ENCODE measurements at regions not wholly inside any gene's neighbourhood (a gene's known extent, or its start where the extent isn't known, plus 50 kb on each side); places are given as distances from the start of the nearest gene placed in this dataset.
A peak's percentile ranks its signal among the peaks of the same experiment; 100 is the strongest.
"Not testable (repeated sequence)": the region's sequence is repeated elsewhere in the genome, so short reads cannot be mapped to it uniquely, and the experiment has no call there.

- DNase-seq (ENCODE audit: low read depth), result no peak
Measured at GRCh38 chr4:43089730-43090129, 197.2 kb downstream of the GRXCR1 start.

DNA sequence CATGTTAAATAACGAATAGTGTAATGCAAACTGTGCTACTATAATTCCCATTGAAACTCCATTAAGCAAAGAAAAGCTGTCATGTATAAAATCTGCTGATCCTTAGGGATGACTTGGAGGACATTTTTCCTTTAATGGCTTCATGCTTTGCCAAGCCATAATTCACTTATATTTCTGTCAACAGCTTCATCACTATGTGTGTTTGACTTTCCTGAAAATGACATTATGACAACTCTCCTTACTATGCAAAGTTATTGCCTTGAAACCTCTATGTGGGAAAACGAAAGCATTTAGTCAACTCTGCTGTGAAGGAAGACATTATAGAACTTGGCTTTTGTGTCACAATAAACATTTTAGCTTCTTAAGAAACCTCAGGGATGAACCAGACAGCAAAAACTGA is 210.5 kb downstream of the GRXCR1 start:
- no peak for DNase-seq (ENCODE audit: low read depth)

GRCh38 chr4:43112139-43112538 is 219.6 kb downstream of the GRXCR1 start:
- no peak for DNase-seq (ENCODE audit: low read depth)

DNA sequence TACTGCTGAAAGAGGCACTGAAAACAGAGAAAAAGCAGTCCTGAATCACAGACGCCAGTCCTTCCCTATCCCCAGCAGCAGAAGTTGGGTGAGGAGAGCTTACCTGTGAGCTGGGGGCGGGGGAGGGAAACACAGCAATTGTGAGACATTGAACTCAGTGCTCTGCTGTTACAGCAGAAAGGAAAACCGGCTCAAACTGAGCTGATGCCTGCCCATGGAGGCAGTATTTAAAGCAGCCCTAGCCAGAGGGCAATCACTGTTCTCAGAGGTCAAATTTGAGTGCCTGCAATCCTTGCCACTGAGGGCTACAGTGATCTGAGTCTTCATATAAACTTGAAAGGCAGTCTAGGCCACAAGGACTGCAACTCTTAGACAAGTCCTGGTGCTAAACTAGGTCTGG is 220.7 kb downstream of the GRXCR1 start:
- no peak for DNase-seq (ENCODE audit: low read depth)

- DNase-seq (ENCODE audit: low read depth), result no peak
Measured at GRCh38 chr4:43126595-43126994, 234.1 kb downstream of the GRXCR1 start.

DNA sequence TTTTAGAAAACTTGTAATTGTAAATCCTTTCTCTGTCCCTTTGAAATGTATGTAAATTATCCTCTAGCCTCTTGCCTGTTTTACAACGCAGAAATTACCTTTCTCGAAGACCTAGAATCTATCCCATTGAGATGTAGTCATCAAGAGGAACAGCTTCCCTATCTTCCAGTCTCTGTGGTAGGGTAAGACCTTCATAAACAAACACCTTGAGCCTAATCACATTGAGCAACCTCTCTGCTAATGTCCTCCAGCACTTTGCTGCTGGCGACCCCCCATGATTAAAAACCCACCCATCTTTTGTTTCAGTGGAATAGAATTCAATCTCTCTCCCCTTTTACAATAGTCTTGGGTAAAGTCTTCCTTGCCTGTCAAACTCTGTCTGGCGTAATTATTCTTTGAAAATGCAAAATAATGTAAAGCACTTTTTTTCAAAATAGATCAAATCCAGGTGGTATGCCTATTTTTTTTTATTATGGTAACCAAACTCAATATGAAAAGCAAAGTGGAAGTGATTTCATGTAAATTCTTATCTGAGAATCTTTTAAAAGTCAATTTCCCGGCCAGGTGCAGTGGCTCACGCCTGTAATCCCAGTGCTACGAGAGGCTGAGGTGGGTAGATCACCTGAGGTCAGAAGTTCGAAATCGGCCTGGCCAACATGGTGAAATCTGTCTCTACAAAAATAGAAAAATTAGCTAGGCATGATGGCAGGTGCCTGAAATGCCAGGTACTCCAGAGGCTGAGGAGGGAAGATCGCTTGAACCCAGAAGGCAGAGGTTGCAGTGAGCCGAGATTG is 237.9 kb downstream of the GRXCR1 start:
- DNase-seq (ENCODE audit: low read depth), result no peak

GRCh38 chr4:43132010-43132582 is 239.6 kb downstream of the GRXCR1 start:
- peak; percentile 16 for DNase-seq (ENCODE audit: low read depth)

GRCh38 chr4:43133566-43133965 is 241.1 kb downstream of the GRXCR1 start:
- no peak for DNase-seq (ENCODE audit: low read depth)

DNA sequence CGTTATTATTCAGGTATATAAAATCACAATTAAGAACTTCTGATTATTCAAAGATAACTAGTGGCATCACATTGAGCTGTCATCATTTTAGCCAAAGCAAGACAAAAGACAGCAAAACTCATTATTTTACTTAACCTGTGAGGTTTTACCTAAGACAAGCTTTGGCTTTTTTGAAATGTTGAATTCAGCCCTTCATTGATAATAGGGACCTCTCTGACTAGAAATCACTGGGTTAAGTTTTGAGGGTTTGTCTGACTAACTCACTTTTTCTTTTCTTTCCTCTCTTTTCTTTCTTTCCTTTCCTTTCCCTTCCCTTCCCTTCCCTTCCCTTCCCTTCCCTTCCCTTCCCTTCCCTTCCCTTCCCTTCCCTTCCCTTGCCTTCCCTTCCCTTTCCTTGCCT is 244.2 kb downstream of the GRXCR1 start:
- no peak for DNase-seq (ENCODE audit: low read depth)

GRCh38 chr4:43146198-43146597 is 253.7 kb downstream of the GRXCR1 start:
- DNase-seq (ENCODE audit: low read depth), result no peak

GRCh38 chr4:43148481-43148880 is 256.0 kb downstream of the GRXCR1 start:
- no peak for DNase-seq (ENCODE audit: low read depth)

DNA sequence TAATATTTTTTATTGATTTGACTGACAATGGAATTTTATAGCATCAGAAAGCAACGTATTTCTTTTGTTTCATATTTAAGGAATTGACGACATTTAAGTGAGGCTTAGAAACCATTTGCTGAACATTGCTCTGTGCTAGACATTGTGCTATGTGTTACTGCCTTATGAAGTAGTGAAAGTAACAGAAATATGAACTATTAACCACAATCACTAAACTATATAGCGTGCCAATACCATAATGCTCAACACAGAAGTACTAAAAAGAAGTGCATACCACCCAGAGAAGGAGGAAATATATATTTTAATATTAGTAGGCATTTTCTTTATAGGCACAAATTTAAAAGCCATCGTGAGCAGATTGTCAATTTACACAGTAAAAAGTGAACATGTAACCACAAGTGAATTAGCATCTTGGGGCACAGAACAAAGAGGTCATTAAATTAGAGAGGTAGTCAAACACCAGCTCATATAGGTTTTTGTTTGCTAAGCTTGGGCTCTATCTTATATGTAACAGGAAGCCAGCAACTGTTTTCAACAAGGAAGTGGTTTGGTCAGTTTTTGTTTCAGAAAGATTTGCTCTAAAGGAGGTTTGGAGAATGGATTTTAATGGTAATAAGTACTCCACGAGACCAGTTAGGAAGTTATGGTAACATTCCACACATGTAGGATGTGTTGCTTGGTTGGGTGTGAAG is 270.7 kb downstream of the GRXCR1 start:
- no peak for DNase-seq (ENCODE audit: low read depth)

DNA sequence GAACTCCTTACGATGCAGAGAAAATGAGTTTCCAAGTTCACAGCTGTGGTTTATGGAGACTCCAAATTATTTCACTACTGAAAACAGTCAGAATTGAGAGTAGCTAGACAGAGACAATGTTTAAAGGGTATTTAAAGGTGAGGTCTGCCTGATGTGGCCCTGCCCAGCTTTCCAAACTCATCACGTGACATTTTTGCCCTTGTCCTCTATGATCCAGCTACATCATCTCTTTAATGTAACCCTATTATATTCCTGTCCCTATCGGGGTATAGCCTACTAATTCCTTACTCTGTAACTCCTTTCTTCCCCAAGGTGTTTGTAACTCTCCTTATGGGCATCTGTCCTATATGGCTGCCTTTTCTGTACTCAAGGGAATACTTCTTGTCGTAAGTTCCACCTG is 297.2 kb downstream of the GRXCR1 start:
- DNase-seq (ENCODE audit: low read depth), result no peak

DNA sequence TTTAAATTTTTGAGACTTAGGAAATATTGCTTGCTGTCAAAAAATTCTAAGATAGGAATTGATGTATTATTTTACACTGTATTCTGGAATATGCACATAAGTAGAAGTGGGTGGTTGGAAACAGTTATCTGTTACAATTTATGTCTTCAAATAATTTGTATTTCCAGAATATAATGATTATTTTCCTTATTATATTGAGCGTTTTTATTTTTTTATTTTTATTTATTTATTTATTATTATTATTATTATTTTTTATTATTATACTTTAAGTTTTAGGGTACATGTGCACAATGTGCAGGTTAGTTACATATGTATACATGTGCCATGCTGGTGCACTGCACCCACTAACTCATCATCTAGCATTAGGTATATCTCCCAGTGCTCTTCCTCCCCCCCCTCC is 320.1 kb downstream of the GRXCR1 start:
- not testable (repeated sequence) for DNase-seq (ENCODE audit: low read depth)

GRCh38 chr4:43223820-43224219 is 331.3 kb downstream of the GRXCR1 start:
- DNase-seq (ENCODE audit: low read depth), result no peak

DNA sequence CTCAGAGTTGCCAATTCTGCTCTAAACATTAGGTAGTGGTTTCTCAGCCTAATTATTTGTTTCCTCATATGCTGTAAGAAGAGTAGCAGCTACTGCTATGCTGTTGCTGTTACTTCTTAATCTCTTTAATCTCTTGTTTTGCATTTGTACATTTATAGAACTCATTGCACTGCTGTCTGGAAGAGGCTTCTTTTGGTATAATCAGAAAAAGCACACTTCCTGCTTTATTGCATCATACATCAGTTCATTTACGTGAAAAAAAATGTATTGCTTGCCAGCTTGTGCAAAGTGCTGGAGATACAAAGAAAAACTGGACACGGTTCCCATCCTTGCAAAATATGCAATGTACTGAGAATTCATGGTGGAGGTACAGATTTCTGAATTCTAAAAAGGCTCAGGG is 332.0 kb downstream of the GRXCR1 start:
- DNase-seq (ENCODE audit: low read depth), result no peak

- DNase-seq (ENCODE audit: low read depth), result no peak
Measured at GRCh38 chr4:43233321-43233720, 340.8 kb downstream of the GRXCR1 start.

DNA sequence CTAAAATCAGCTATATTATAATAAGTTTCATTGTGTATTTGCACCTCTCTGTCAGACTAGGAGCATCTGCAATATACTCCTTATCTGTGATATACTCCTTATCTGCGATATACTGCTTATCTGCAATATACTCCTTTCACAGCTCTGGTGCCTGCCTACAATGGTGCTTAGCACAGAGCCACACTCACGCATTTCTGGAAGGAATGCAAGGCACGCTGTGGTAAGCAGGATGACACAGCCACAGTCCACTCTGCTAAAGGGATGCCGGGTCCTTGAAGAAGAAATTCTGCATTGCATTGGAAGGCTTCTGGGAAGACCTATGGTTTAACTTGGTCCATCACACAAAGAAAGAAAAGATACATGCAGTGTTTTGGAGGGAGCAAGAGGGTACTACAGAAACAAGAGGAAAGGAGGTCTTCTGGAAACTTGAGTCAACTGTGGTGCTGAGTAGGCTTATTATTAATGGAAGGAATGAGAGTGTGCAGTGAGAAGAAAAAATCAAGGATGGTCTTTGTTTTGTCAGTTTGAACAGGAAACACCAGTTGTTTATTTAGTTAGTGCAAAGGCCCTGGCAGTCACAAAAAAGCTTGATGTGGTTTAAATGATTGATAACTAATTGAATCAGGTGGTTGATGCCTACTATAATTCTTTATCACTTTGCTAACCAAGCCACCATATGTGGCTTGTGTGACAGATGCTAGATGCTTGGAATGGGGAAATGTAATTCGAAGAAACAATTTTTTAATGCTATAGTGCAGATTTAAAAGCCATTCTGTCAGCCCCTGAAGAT is 342.3 kb downstream of the GRXCR1 start:
- no peak for DNase-seq (ENCODE audit: low read depth)

- no peak for DNase-seq (ENCODE audit: low read depth)
Measured at GRCh38 chr4:43238008-43238407, 345.5 kb downstream of the GRXCR1 start.

DNA sequence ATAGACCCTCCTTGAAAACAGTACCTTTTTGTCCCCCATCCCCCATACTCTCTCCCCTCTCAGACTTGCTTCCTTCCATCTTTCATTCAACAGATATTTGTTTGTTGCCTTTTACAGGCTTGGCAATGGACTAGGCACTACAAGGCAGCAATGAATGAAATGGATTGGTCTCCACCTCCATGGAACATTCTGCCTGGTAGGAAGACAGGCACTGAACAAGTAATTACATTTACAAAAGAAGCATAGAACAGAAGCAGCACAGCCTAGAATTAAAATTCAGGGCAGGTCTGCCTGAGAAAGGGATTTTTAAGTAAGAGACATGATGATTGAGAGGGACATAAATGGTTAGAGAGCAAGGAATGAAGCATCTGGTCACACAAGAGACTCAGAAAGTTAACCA is 346.1 kb downstream of the GRXCR1 start:
- no peak for DNase-seq (ENCODE audit: low read depth)

DNA sequence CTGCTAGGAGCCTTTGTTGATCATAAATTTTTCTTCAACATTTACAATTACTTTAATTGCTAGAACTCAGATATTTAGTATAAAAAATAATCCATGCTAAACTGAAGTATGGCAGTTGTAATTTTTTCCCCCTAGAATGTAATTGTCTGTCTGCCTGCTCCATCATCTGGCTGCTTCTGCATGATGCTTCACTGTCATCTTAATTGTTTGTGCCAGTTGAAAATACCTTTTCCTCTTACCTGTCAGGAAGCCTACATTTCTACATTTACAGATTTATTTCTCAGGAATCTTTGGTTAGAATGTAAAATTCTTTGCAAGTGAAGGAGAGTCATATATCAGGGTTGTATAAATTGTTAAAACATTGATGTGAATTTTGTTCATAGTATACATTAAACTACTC is 348.6 kb downstream of the GRXCR1 start:
- DNase-seq (ENCODE audit: low read depth), result no peak

- peak; percentile 3 for DNase-seq (ENCODE audit: low read depth)
Measured at GRCh38 chr4:43242606-43243005, 350.1 kb downstream of the GRXCR1 start.
